Hematopoietic multipotent progenitor cell treated with erythropoietin and hydrocortisone succinate and interleukin-3 and kit ligand, for 8 days (in vitro differentiated cells): ENCODE measurements at regions not wholly inside any gene's neighbourhood (a gene's known extent, or its start where the extent isn't known, plus 50 kb on each side); places are given as distances from the start of the nearest gene placed in this dataset.
"Not testable (repeated sequence)": the region's sequence is repeated elsewhere in the genome, so short reads cannot be mapped to it uniquely, and the experiment has no call there.

Experiments used
- DNase-seq: peaks from one replicate; pipeline ENCODE4 v3.0.0-alpha.2; 2015

DNA sequence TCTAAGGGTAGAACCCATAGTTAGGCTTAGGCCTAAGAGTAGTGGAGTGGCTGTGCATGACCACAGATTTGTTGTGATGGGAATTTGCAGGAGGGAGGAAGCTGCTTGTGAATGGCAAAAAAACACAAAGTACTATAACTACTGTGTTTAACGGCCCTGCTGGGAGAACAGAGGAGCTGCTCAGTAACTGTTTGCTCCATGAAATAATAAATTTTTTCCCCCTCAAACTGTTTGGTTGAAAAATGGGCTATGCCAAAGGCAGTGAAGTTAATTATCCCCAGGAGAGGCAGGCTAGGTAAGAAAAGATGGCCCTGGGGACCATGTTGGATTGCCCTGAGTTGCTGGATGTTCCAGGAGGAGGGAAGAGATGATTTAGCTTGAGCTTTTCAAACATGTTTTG, 216.1 kb upstream of the ADRA1D start:
- no peak for DNase-seq

DNA sequence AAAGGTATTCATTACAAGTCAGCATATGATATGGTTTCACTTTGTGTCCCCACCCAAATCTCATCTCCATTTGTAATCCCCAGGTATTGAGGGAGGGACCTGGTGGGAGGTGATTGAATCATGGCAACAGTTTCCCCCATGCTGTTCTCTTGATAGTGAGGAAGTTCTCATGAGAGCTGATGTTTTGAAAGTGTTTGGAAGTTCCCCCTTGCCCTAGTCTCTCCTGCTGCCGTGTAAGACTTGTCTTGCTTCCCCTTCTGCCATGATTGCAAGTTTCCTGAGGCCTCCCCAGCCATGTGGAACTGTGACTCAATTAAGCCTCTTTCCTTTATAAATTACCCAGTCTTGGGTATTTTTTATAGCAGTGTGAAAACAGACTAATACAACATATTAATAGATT, 213.7 kb upstream of the ADRA1D start:
- not testable (repeated sequence) for DNase-seq

DNA sequence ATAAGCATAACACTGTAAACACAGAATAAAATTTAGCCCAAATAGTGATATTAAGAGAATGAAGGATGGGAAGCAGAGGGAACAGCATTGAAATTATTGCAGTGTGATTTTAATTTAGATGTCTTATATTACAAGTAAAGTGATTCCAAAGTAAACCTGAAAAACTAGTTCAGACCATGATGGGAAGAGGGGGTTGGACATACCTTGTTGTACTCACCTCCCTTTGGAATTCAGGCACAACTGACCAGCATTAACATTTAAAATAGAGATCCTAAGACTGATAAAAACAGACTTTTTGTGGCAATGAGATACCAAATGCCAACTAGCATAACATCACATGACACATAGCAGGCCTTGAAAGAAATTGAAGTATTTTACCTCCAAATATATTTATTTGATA, 210.0 kb upstream of the ADRA1D start:
- DNase-seq: no peak

DNA sequence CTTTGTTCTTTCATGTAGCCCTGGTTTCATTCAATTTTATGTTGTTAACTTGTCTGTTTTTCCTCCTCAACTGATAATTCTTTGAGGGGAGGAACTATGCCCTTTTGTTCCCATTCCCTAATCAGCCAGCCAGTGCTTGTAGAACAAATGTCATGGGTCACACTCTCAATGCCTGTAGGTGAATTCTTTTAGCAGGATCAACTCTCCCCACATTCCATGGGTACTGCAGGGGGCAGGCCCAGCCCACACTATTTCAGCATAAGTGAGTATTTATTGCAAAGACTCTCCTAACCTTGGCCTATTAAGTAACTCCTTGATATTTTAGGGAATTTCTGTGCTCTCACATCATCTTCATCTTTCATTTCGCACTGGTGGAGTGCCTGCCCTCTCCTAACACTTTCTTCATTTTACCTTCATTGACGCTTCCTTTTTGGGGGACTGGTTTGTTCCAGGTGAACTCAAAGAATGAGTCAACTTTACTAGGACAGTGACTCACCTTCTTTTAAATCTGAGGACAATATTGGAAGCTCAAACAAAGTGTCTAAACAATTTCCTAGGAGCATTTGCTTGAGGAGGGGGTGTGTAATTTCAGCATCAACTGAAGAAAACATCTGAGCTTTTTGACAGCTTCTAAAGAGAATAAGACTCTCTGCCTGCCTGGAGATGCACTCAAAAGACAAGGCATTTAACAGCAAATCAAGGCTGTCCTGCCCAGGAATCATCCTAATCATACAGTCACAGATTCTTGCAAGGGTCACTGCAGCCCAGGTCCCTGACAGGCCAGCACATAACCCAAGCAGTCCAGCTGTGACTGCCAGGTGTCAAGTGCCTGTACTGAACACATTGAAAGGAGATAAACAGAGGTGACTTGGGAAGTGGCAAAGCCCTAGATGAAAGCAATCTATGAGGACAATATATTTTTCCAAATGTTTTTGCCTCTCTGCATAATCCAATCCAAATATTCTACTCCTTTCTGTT, 208.8 kb upstream of the ADRA1D start:
- no peak for DNase-seq

DNA sequence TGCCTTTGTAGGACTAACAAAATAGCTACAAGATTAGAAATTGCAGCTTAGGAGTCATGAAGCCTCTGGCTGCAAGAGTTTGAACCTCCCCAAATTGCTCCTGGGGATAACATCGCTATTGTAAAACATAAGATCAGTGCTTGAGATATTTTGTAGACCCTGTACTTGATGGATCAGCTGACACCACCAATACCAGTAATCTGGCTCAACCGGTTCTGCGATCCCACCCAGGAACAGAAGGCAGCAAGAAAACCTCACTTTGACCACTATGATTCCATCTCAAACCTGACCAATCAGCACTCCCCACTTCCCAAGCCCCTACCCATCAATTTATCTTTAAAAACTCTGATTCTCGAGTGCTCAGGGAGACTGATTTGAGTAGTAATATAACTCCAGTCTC, 206.9 kb upstream of the ADRA1D start:
- no peak for DNase-seq

DNA sequence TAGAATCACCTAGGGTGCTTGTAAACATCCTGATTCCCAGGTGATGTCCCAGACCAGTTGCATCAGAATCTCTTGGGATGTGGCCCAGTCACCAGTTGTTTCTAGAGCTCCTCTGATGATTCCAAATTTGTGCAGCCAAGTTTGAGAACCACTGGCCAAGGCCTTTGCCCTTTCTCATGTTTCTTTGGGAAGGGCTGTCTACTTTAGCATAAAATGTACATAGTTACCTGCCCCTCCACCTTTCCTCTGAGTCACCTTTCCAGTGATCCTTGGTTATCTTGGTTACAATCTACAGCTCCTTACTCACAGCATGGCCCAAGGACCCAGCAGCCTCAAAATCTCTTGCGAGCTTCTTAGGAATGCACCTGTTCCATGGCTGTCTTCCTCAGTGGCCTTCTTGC, 206.2 kb upstream of the ADRA1D start:
- no peak for DNase-seq

DNA sequence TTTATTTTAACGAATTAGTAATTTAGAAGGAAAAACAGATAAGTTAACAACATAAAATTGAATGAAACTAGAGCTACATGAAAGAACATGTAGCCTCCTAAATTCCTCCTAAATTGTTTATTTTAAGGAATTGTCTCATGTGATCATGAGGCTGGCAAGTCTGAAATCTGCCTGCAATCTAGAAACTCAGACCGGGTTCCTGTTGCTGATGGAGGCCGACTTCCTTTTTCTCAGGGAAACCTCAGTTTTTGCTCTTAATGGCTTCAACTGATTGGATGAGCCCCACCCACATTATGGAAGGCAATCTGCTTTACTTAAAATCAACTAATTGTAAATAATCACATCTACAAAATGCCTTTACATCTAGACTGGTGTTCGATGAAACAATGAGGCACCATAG, 205.0 kb upstream of the ADRA1D start:
- no peak for DNase-seq

DNA sequence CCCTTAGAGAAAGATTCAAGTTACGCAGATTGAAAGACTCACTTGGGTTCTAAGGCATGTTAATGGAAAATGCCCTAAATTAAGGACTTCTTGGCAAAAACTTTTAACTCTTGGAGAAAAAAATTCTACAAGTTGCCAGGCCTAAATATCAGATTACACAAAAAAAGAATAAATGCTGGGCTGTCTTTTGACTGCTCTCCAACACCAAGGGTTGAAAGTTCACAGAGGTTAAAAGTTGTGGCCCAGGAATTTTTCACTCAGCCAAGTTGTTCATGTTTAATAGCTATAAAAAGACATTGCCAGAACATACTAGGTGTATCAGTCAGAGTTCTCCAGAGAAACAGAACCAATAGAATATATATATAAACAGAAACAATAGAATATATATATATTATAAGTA, 204.3 kb upstream of the ADRA1D start:
- no peak for DNase-seq

DNA sequence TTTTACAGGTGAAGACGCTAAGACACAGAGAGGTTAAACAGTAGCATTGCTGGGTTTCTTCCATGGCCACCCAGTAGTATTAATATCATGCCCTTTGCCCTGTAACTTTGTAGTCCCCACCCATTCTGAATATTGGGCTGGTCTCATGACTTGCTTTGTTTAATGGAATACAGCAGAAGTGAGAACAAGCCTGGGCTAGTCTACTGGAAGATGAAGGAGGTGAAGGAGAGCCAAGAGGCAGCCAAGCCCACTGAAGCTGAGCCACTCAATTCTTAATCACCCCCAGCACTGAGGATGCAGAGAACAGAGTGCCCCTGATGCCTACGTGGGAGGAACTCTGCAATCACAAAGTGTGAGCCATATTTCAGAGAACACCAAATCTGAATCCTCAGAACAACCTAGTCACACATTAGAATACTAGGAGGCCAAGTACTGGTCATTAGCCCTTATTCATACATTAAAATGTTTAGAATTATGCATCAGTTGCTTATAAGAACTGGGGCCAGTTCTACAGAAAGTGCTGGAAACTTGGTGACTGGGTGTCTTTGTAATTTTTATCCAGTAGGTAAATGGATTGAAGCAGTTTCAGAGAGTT, 202.5 kb upstream of the ADRA1D start:
- no peak for DNase-seq

DNA sequence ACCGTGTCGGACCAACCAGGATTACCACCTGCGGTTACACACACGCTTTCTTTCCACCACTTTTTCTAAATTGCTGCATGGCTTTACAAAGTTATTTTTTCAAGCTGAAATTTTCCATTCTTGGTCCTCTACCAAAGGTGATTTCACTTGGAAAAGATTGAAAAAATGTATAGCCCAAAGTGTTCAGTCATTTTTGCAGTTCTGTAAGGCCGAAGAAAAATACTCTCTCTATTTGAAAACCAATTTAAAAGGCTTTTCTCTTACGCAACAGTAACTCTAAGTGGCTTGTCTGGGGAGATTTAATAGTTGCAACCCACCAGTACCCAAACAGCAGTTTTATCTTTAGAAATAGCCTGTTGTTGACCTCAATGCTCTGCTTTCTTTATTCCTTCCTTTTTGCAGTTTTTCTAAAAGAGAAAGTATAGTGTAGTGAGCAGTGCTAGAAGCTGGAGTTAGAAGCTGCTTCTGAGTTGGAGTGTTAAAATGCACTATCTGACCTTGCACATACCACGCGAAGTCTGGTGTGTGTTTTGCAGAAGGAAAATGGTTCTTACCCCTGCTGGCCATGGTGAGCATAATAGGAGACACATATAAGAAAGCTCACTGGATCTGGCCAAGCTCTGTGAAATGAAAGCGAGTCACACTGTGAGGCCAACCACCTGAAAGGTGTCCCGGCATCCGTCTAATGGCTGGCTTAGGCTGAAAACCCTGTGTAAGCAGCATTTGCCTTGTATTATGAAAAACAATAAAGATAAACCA, 201.0 kb upstream of the ADRA1D start:
- peak; percentile 6 for DNase-seq

DNA sequence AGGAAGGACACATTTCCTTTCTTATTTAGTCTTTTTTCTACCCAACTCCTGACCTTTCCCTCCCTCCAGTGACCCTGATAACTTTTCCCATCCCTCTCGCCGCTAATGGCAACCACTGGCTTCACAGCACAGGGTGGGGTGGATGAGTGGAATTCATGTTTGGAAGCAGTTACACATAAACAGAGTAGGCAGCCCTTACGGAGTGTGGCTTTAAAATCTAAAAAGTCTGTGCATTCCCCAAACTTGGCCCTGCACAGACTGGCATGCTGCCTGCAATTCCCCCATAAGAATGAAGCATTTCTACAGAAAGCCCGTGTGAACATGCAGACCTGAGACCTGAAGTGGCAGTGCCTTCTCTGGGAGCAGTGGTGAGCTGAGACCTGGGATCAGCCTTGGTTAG, 196.7 kb upstream of the ADRA1D start:
- DNase-seq: no peak

DNA sequence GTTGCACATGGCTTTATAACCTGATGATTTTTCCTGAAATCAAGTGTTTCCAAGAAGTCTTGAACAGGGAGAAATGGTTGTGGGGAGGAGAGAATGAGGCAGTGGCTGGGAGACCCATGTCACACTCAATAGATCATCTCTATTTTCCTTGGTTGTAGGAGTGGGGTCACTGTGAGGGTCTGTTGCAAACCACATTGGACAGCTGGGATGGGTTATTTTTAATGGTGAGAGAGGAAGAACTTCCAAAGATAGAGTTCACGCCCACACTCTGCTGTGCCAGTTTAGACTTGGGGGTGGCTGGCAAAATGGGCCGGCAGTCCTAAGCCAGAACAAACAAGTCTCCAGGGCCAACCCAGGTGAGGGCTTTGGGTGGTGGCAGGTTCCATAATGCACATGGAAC, 196.2 kb upstream of the ADRA1D start:
- no peak for DNase-seq

DNA sequence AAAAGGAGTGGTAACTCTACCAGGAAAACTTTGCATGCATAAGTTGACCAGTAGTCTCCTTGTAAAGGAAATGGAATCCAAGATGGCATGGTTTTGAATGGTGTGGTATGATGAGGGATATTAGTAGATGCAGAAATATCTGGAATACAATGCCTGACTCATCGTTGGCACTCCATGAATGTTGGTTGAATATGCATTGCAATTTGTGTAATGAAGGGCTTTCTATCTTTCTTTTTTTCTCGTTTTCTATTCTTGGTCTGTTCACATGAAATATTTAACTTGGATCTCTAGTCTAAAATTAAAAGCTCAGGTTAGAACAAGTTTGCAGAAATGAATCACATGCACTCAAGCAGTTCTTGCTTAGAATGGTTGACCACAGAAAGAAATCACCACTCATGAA, 195.3 kb upstream of the ADRA1D start:
- no peak for DNase-seq

DNA sequence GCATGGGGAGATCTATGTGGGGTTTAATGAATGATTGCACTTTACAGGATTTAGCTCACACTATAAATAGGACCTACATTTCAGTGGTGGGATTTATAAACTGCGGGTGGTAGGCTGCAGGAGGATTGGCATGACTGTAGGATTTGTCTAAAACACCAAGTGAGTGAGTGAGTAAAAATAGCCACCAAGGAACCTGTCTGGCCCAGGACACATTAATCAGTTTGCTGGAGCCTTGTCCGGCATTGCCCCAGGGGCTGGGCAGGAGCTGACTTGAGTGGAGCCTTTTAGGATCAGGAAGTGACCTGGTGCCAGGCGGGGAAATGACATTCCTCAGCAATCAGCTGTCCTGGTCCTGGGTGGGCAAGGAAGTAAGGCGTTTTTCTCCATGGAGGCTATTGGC, 193.9 kb upstream of the ADRA1D start:
- DNase-seq: no peak

DNA sequence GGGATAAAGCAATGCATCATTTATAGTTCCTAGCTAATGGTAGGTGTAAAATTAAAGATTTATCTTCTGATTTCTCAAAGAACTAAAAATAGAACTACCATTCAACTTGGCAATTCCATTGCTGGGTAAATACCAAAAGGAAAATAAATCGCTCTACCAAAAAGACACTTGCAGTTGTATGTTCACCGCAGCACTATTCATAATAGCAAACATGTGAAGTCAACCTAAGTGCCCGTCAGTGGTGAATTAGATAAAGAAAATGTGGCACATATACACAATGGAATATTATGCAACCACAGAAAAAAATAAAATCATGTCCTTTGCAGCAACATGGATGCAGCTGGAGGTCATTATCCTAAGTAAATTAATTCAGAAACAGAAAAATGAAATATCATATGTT, 192.8 kb upstream of the ADRA1D start:
- DNase-seq: no peak

DNA sequence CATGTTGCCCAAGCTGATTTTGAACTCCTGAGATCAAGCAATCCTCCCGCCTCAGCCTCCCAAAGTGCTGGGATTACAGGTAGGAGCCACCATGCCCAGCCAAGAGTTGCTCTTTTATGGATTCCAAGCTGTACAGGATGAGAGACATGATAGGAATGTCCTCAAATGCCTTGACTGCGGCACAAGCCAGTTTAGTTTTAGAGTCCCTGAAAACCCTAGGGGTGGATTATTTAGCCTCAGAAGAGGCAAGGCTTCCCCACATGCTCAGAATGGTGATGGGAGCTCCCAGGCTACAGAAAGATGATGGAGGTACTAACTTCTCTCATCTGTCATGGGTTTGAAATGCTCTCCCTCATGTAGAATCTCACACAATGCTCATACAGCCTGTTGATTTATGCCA, 192.1 kb upstream of the ADRA1D start:
- DNase-seq: no peak

DNA sequence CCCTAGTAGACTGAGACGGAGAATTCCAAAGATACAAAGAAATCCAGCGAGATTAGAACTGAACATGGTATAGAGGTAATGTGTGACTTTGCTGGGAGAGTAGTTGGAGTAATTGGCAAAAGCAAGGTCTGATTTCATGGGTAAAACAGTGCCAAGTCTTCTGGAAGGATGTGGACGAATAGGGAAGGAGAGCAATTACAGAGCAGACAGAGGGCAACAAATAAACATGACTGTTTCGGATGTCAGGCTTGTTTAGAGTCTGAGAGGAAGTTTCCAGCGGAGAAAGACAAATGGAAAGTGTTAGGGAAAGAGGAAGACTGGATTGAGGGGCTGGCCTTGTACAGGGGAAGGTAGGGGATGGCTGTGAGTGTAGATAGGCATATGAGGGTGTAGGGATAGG, 190.4 kb upstream of the ADRA1D start:
- no peak for DNase-seq

DNA sequence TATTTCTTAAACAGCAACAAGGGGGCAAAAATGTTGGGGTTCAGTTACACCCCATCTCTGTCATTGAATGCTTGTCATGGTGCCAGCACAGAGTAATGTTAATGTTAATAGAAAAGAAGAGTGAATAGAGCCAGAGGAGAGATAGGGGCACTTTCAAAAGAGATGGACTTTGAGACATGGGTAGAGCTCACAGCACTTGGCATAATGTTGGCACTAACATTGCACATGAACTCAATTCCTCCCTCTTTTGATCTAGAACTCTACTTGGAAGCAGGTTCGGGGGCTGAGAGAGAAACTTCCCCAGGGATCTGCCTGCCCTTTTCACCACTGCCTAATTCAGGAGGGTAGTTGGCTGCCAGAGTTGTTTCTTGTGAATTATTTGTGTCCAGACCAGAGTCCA, 188.0 kb upstream of the ADRA1D start:
- DNase-seq: no peak

DNA sequence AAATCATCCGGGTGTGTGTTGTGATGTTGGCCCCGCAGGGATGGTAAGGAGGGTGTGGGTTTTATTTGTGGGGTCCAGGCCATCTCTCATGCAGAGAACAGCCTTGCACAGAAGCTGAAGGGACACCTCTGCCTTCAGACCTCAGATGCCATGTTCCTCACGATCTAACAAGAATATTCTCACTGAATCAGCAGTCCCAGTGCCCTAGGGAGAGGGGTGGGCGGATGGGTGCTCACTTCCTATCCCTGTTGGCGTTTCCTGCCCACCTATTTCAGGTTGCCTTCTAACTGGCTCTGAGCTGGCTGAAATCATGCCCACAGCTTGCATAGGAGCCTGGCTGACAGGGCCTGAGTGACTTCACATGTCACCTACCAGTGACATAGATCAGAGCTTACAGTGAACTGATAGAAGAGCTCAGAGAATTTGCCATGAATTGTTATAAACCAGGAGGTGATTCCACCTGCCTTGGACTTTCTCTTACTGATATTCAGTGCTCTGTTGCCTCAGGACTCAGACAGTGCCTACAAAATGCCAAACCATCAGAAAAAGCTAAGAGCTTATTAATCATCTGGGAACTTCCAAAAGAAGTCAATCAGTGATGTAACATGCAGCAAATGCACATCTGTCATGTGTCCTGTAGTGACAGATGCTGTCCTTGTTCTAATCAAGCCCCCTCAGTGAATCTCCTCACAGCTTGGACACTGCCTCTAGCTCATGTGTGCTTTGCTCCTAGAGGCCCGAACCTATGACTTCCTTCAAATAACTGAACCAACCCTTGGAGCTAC, 186.8 kb upstream of the ADRA1D start:
- no peak for DNase-seq

DNA sequence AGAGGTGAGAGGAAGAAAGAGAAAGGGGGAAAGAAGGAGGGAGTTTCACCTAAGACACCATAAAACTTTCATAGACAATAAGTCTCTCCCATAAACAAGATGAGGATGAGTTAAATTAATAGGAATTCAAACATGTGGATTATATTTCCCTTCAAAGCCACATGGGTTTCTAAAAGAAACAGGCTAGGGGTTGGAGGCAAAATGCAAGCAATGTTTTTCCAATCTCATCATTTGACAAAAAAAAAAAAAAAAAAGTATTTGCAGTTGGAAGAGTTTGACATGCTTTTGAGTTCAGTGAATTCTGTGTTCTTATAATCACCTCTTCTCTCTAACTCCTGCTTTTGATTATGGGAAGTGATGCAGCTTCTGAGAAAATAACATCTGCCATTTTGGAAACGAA, 186.1 kb upstream of the ADRA1D start:
- DNase-seq: no peak

DNA sequence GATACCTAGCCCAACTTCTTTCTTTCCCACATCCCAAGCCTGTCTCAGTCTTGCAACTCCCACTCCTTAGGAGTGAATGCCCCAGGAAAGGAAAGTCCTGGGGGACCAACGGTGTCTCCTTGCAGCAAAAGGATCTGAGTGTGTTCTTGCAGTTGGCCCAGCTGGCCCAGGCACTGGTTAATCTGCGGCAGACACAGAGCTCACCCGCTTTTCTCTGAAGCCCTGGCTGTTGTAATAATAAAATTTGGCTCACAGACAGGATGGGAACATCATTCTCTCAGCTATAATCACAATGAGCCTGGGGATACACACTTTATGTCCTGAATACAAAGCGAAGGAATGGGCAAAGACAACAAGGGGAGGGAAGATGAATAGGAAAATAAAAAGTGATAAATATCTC, 185.6 kb upstream of the ADRA1D start:
- no peak for DNase-seq

DNA sequence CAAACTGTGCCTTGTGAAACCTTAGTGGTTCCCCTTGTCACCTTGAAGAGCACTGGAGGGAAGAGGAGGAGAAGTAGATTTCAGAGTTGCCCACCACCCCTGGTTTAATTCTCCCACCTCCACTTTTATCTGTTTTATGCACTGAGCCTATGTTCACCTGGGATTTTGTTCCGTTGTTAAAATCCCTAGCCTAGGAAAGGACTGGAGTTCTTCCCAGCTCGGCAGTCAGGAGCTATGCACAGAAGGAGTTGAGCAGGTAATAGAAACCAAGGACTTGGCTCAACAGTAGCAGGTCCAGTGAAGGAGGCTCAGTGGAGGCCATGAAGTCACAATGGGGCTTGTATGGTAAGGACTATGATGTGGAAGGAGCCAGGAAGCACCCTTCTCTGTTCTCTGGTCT, 182.4 kb upstream of the ADRA1D start:
- DNase-seq: no peak

DNA sequence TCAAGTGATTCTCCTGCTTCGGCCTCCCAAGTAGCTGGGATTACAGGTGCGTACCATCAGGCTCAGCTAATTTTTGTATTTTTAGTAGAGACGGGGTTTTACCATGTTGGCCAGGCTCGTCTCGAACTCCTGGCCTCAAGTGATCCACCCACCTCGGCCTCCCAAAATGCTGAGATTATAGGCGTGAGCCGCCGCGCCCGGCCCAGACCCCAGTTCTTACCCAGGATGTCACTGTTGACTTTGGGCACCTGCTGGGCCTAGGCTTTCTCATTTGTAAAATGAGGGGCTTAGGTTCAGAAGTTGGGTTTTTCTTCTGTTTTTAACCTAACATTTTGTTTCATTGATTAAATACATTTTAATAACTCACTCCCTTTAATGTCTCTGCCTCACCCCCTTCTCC, 181.7 kb upstream of the ADRA1D start:
- DNase-seq: not testable (repeated sequence)
